B cell (primary cell): ENCODE measurements at regions not wholly inside any gene's neighbourhood (a gene's known extent, or its start where the extent isn't known, plus 50 kb on each side); places are given as distances from the start of the nearest gene placed in this dataset.

Source experiments
- ATAC-seq: fragments of 200-7000 bp; cut with Tn5 transposase; one replicate; pipeline ENCODE4 v1.10.0; 2021; ENCODE audit warnings: low read depth, mild to moderate bottlenecking, moderate number of reproducible peaks, moderate library complexity
- CTCF ChIA-PET: fragments of 350-600 bp; sonication (Branson Sonifier 250); formaldehyde crosslinking; loops from one replicate; lab custom pipeline; 2021; ENCODE audit warnings: antibody characterized with exemption, inconsistent platforms; lab: Charles Lee
- POLR2A ChIA-PET: fragments of 350-600 bp; sonication (Branson Sonifier 250); formaldehyde crosslinking; loops from one replicate; lab custom pipeline; 2021; ENCODE audit warnings: antibody characterized with exemption; lab: Charles Lee
- DNase-seq: peaks from one replicate; pipeline ENCODE4 v3.0.0; 2013
- H2AFZ ChIP-seq: 2 replicates; pipeline ENCODE4 v1.6.1; 2012; ENCODE audit warnings: mild to moderate bottlenecking, low read depth, low read length; ENCODE audit not compliant: insufficient read depth, poor library complexity, severe bottlenecking
- H3K27ac ChIP-seq, 2 donors: 1 replicate in 1 of 2; 2 replicates in 1 of 2; pipeline ENCODE4 v1.5.1; 2012 to 2013; ENCODE audit warnings: low read length in 2 of 2, mild to moderate bottlenecking in 2 of 2, moderate library complexity in 1 of 2
- H3K27me3 ChIP-seq, 4 experiments: fragments of 200-600 bp in 1 of 4; sonication (generic) in 1 of 4; replicated peaks in 1 of 4; 1 replicate in 2 of 4; 2 replicates in 2 of 4; pipeline versions ENCODE4 v1.6.1 to v1.7.0; 2013 to 2016; ENCODE audit warnings: low read length in 3 of 4, mild to moderate bottlenecking in 2 of 4, mixed read lengths in 1 of 4, moderate library complexity in 1 of 4; ENCODE audit not compliant: insufficient read depth in 4 of 4, control insufficient read depth in 3 of 4; ENCODE audit errors: control extremely low read depth in 1 of 4
- H3K36me3 ChIP-seq, 2 experiments: replicated peaks in 1 of 2; 1 replicate in 1 of 2; 2 replicates in 1 of 2; pipeline versions ENCODE4 v1.6.1 to v1.7.1; 2013; ENCODE audit warnings: low read length in 1 of 2; ENCODE audit not compliant: insufficient read depth in 2 of 2, control insufficient read depth in 1 of 2; ENCODE audit errors: control extremely low read depth in 1 of 2, extremely low read depth in 1 of 2
- H3K4me1 ChIP-seq, 2 donors: fragments of 200-600 bp in 1 of 2; sonication (generic) in 1 of 2; 1 replicate in 1 of 2; 2 replicates in 1 of 2; pipeline versions ENCODE4 v1.5.1 to v1.6.1; 2013 to 2017; ENCODE audit warnings: low read length in 2 of 2; ENCODE audit not compliant: control insufficient read depth in 2 of 2, insufficient read depth in 2 of 2
- H3K4me2 ChIP-seq: replicated peaks from 2 replicates; pipeline ENCODE3; 2012; ENCODE audit warnings: mild to moderate bottlenecking, low read depth, low read length; ENCODE audit not compliant: poor library complexity, severe bottlenecking
- H3K4me3 ChIP-seq, 5 experiments: fragments of 200-600 bp in 1 of 5; sonication (generic) in 1 of 5; 1 replicate in 3 of 5; 2 replicates in 2 of 5; pipeline versions ENCODE4 v1.5.1 to v1.7.0; 2011 to 2016; ENCODE audit warnings: low read length in 4 of 5, mild to moderate bottlenecking in 4 of 5, low read depth in 2 of 5, control low read depth in 1 of 5, moderate library complexity in 1 of 5; ENCODE audit not compliant: insufficient read depth in 1 of 5; ENCODE audit errors: control extremely low read depth in 1 of 5, extremely low read depth in 1 of 5
- H3K79me2 ChIP-seq: fragments of 200-600 bp; sonication (generic); one replicate; pipeline ENCODE4 v1.6.0; 2016; ENCODE audit warnings: low read length; ENCODE audit not compliant: control insufficient read depth, insufficient read depth
- H3K9ac ChIP-seq: fragments of 200-600 bp; sonication (generic); 2 replicates; pipeline ENCODE4 v1.6.1; 2017; ENCODE audit warnings: mild to moderate bottlenecking, low read length, moderate library complexity
- H3K9me3 ChIP-seq, 3 donors: one replicate each; pipeline versions ENCODE4 v1.6.1 to v1.7.1; 2013; ENCODE audit warnings: low read length in 2 of 3; ENCODE audit not compliant: control insufficient read depth in 2 of 3, insufficient read depth in 1 of 3; ENCODE audit errors: control extremely low read depth in 1 of 3
- H4K20me1 ChIP-seq: 2 replicates; pipeline ENCODE4 v1.6.0; 2012; ENCODE audit warnings: mild to moderate bottlenecking, low read length; ENCODE audit not compliant: insufficient read depth, control insufficient read depth, poor library complexity, severe bottlenecking
- H3K27ac Mint-ChIP-seq: one replicate; pipeline ENCODE4 v1.8.0; 2021; ENCODE audit warnings: mixed read lengths
- H3K27me3 Mint-ChIP-seq: one replicate; pipeline ENCODE4 v1.8.0; 2021; ENCODE audit warnings: mixed read lengths
- H3K4me1 Mint-ChIP-seq: one replicate; pipeline ENCODE4 v1.8.0; 2021; ENCODE audit warnings: mixed read lengths
- H3K4me3 Mint-ChIP-seq: one replicate; pipeline ENCODE4 v1.8.0; 2021; ENCODE audit warnings: mixed read lengths
- H3K9me3 Mint-ChIP-seq: one replicate; pipeline ENCODE4 v1.8.0; 2022; ENCODE audit warnings: mixed read lengths; ENCODE audit not compliant: insufficient read depth
- CTCF ChIP-seq: fragments of 200-600 bp; IDR thresholded peaks from one replicate; pipeline ENCODE4 v1.8.0; 2022; ENCODE audit warnings: antibody characterized with exemption, mild to moderate bottlenecking
- EZH2 ChIP-seq: IDR thresholded peaks from 2 replicates; pipeline ENCODE4 v1.6.1; 2012; ENCODE audit warnings: borderline replicate concordance, low read depth, mild to moderate bottlenecking, moderate library complexity, low read length; ENCODE audit not compliant: insufficient read depth, poor library complexity, severe bottlenecking
- WGBS: methylation state at CpG from one replicate; pipeline ENCODE4 v1.1.5; 2013; ENCODE audit warnings: missing lambda C conversion rate; ENCODE audit not compliant: insufficient coverage; 5-methylcytosine and 5-hydroxymethylcytosine counted together
- intact Hi-C: fragments of 100-400 bp; cut with micrococcal nuclease; formaldehyde crosslinking; loops from one replicate; pipeline ENCODE4 v1.10.0; 2022

GRCh38 chr17:52790359-52790955, 631.9 kb upstream of the CA10 start:
- Mint-ChIP-seq H3K4me1 (no peaks in the 10 kb centered on the region), H3K27me3 (no peaks in the 10 kb centered on the region), H3K27ac (no peak overlapping the region), H3K9me3 (peaks cover 2% of the 10 kb centered on the region), H3K4me3 (no peak overlapping the region)
- Histone ChIP-seq H4K20me1 (no peaks in the 10 kb centered on the region), H3K4me2 (no peak overlapping the region), H3K79me2 (no peaks in the 10 kb centered on the region), H3K27me3 (no peaks in the 10 kb centered on the region), H2AFZ (no peak overlapping the region), H3K4me1 (no peaks in the 10 kb centered on the region), H3K4me3 (no peak overlapping the region), H3K27ac (no peak overlapping the region), H3K36me3 (no peaks in the 10 kb centered on the region), H3K9ac (no peak overlapping the region), H3K9me3 (no peaks in the 10 kb centered on the region)
- no peak for DNase-seq
- TF ChIP-seq EZH2 (no peak), CTCF (no peak)
- intact Hi-C loops, result no loop called here
- ChIA-PET CTCF (no interaction called here), POLR2A (no interaction called here)
- ATAC-seq, result no peak
- WGBS, result 89% methylated on average over 4 of the region's 7 CpGs

- ATAC-seq, result no peak
- Histone ChIP-seq H3K4me3 (no peak overlapping the region), H4K20me1 (no peaks in the 10 kb centered on the region), H2AFZ (no peak overlapping the region), H3K9me3 (no peaks in the 10 kb centered on the region), H3K9ac (no peak overlapping the region), H3K27me3 (no peaks in the 10 kb centered on the region), H3K79me2 (no peaks in the 10 kb centered on the region), H3K4me2 (no peak overlapping the region), H3K27ac (no peak overlapping the region), H3K36me3 (no peaks in the 10 kb centered on the region), H3K4me1 (no peaks in the 10 kb centered on the region)
- intact Hi-C loops, result no loop called here
- peaks cover 2% of the 10 kb centered on the region for H3K9me3 Mint-ChIP-seq
- H3K27me3 Mint-ChIP-seq, result no peaks in the 10 kb centered on the region
- H3K27ac Mint-ChIP-seq, result no peak overlapping the region
- H3K4me1 Mint-ChIP-seq, result no peaks in the 10 kb centered on the region
- no peak for DNase-seq
- ChIA-PET POLR2A (no interaction called here), CTCF (no interaction called here)
- no peak for TF ChIP-seq CTCF
- TF ChIP-seq EZH2, result no peak
- H3K4me3 Mint-ChIP-seq, result no peak overlapping the region
- WGBS, result no CpG with 5 or more reads among the region's 3 CpGs
Measured at GRCh38 chr17:52789829-52790228, 631.3 kb upstream of the CA10 start.
